ENCODE measurements at regions not wholly inside any gene's neighbourhood (a gene's known extent, or its start where the extent isn't known, plus 50 kb on each side); places are given as distances from the start of the nearest gene placed in this dataset.

GRCh38 chr5:71782393-71782770 is 63.3 kb downstream of the CARTPT start:
- TF ChIP-seq ISX (CRISPR knock-in tag; conservative IDR thresholded peaks at IDR 0.05) (no peak), CENPX (CRISPR knock-in tag; IDR thresholded peaks at IDR 0.05) (no peak), CTCF (CRISPR knock-in tag; IDR thresholded peaks at IDR 0.05) (no peak)
